Small intestine (tissue), 7 donors: ENCODE measurements at regions not wholly inside any gene's neighbourhood (a gene's known extent, or its start where the extent isn't known, plus 50 kb on each side); places are given as distances from the start of the nearest gene placed in this dataset.
"Not testable (repeated sequence)": the region's sequence is repeated elsewhere in the genome, so short reads cannot be mapped to it uniquely, and the experiment has no call there.

Experiments
- DNase-seq, 2 donors: peaks; one replicate each; pipeline versions ENCODE4 v3.0.0 to v3.0.0-alpha.2; 2013
- FAIRE-seq: peaks from 2 replicates; lab custom pipeline; 2012; peaks lifted over from hg19 to GRCh38; lab: Jason Lieb, UNC
- H3K27ac ChIP-seq, 3 donors: one replicate each; pipeline ENCODE4 v1.5.1; 2013; ENCODE audit warnings: low read length in 2 of 3, mild to moderate bottlenecking in 2 of 3, control low read depth in 1 of 3, inconsistent platforms in 1 of 3, low read depth in 1 of 3, moderate library complexity in 1 of 3
- H3K27me3 ChIP-seq, 3 donors: one replicate each; pipeline ENCODE4 v1.6.1; 2013; ENCODE audit warnings: low read length in 3 of 3, inconsistent platforms in 1 of 3; ENCODE audit not compliant: control insufficient read depth in 3 of 3, insufficient read depth in 3 of 3
- H3K36me3 ChIP-seq, 3 donors: one replicate each; pipeline ENCODE4 v1.6.1; 2013; ENCODE audit warnings: low read length in 3 of 3, inconsistent platforms in 1 of 3, low read depth in 1 of 3, mild to moderate bottlenecking in 1 of 3, moderate library complexity in 1 of 3; ENCODE audit not compliant: control insufficient read depth in 3 of 3, insufficient read depth in 2 of 3
- H3K4me1 ChIP-seq, 3 donors: one replicate each; pipeline ENCODE4 v1.6.1; 2013; ENCODE audit warnings: low read length in 2 of 3, inconsistent platforms in 1 of 3, low read depth in 1 of 3, mild to moderate bottlenecking in 1 of 3, moderate library complexity in 1 of 3; ENCODE audit not compliant: control insufficient read depth in 3 of 3, insufficient read depth in 2 of 3
- H3K4me3 ChIP-seq, 3 donors: one replicate each; pipeline ENCODE4 v1.5.1; 2013; ENCODE audit warnings: low read length in 3 of 3, control low read depth in 1 of 3, inconsistent platforms in 1 of 3, low read depth in 1 of 3, mild to moderate bottlenecking in 1 of 3, moderate library complexity in 1 of 3
- H3K9me3 ChIP-seq, 2 donors: one replicate each; pipeline ENCODE4 v1.6.1; 2013; ENCODE audit warnings: low read depth in 1 of 2, low read length in 1 of 2; ENCODE audit not compliant: control insufficient read depth in 2 of 2, insufficient read depth in 1 of 2
- WGBS, 3 donors: extraction: QIAGEN DNeasy Blood & Tissue Kit; methylation state at CpG; one replicate each; pipeline ENCODE4 v1.1.7; 2013; 5-methylcytosine and 5-hydroxymethylcytosine counted together
- donor health status: healthy with polysubstance abuse.
- donor health status: control.
- donor health status: control.
- donor health status: Bipolar disorder and iron deficiency.
- donor health status: healthy.

DNA sequence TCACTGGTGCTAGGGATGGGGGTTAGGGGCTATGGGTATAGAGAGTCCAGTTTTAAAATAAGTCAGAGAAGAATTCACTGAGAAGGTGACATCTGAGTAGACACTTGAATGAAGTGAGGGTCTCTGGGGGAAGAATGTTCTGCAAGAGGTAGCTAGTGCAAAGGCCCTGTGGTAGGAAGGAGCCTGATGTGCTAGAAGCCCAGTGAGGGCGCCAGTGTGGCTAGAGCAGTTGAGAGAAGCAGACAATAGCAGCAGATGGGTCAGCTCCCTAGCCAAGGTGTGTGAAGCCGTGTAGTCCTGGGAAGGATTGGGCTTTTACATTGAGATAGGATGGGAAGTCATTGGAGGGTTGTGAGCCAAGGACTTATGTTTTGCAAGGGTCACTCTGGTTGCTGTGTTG lies 105.8 kb upstream of the PELI1 start:
- Histone ChIP-seq H3K27ac (no peak overlapping the region), H3K27me3 (no peaks in the 10 kb centered on the region), H3K36me3 (no peaks in the 10 kb centered on the region), H3K9me3 (no peaks in the 10 kb centered on the region), H3K4me1 (no peaks in the 10 kb centered on the region), H3K4me3 (no peak overlapping the region)
- DNase-seq (no peak), FAIRE-seq (no peak)
- 90 to 91% (median 91%) methylated on average over 2 of the region's 2 CpGs for WGBS, 3 donors

- H3K4me3 ChIP-seq, result no peak overlapping the region
- no peak overlapping the region for H3K27ac ChIP-seq
- DNase-seq (no peak), FAIRE-seq (no peak)
- 92 to 97% (median 96%) methylated on average over 7 of the region's 7 CpGs for WGBS, 3 donors
- no peaks in the 10 kb centered on the region for H3K4me1 ChIP-seq
- H3K9me3 ChIP-seq, result no peaks in the 10 kb centered on the region
- no peaks in the 10 kb centered on the region for H3K36me3 ChIP-seq
- no peaks in the 10 kb centered on the region for H3K27me3 ChIP-seq
These were observed 106.7 kb upstream of the PELI1 start for GRCh38 chr2:64250751-64251423.

- Histone ChIP-seq H3K4me3 (no peak overlapping the region), H3K9me3 (no peaks in the 10 kb centered on the region), H3K4me1 (no peaks in the 10 kb centered on the region), H3K27ac (no peak overlapping the region), H3K36me3 (no peaks in the 10 kb centered on the region), H3K27me3 (no peaks in the 10 kb centered on the region)
- FAIRE-seq (no peak), DNase-seq (no peak)
- 79% methylated on average over 5 of the region's 5 CpGs for WGBS, 3 donors
These were observed 107.5 kb upstream of the PELI1 start for GRCh38 chr2:64251497-64252250.

DNA sequence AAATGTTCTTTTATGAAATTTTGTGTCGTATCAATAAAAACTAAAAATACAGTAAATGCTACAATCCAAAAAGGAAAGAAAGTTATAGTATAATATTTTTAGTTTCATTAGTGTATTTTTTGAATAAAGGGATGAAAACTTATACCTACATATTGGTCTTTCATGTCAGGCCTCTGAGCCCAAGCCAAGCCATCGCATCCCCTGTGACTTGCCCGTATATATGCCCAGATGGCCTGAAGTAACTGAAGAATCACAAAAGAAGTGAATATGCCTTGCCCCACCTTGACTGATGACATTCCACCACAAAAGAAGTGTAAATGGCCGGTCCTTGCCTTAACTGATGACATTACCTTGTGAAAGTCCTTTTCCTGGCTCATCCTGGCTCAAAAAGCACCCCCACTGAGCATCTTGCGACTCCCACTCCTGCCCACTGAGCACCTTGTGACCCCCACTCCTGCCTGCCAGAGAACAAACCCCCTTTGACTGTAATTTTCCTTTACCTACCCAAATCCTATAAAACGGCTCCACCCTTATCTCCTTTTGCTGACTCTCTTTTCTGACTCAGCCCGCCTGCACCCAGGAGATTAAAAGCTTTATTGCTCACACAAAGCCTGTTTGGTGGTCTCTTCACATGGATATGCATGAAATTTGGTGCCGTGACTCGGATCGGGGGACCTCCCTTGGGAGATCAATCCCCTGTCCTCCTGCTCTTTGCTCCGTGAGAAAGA lies 108.2 kb upstream of the PELI1 start:
- H3K27ac ChIP-seq, H3K4me1 ChIP-seq, H3K27me3 ChIP-seq, DNase-seq, H3K4me3 ChIP-seq, FAIRE-seq, H3K36me3 ChIP-seq, H3K9me3 ChIP-seq: not testable (repeated sequence)
- WGBS, 3 donors, result 86 to 88% (median 87%) methylated on average over 9 of the region's 11 CpGs

- H3K4me3 ChIP-seq, H3K27me3 ChIP-seq, H3K36me3 ChIP-seq, DNase-seq, H3K9me3 ChIP-seq, FAIRE-seq, H3K4me1 ChIP-seq, H3K27ac ChIP-seq: not testable (repeated sequence)
- WGBS, 3 donors, result 17 to 69% (median 36%) methylated on average over 7 to 8 of the region's 9 CpGs
These were observed 109.2 kb upstream of the PELI1 start for GRCh38 chr2:64253421-64253820.

GRCh38 chr2:64258566-64258965 lies 114.3 kb upstream of the PELI1 start:
- Histone ChIP-seq H3K27me3 (no peaks in the 10 kb centered on the region), H3K36me3 (no peaks in the 10 kb centered on the region), H3K27ac (no peak overlapping the region), H3K9me3 (no peaks in the 10 kb centered on the region), H3K4me3 (no peak overlapping the region), H3K4me1 (peaks cover 0 to 4% (median 0%) of the 10 kb centered on the region in 3 donors)
- FAIRE-seq, result no peak
- 96 to 98% (median 97%) methylated on average over 5 of the region's 5 CpGs for WGBS, 3 donors
- DNase-seq, result no peak

DNA sequence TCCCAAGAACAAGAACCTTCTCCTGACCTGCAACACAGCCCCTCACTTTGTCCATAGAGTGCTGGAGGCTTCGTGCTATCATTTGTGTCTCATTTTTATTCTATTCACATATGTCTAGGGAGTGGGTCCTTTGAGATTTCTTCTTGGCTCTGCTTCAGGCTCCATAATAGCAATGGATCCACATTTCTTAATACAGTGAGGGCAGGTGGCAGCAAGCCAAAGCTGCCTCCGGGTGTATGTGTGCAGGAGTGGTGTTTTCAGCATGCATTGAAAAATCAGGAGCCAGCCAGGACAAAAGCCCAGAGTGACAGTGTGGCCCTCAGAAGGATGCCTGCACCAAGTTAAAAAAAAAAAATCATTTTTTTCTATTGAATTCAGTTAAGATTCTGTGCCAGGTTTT lies 115.1 kb upstream of the PELI1 start:
- Histone ChIP-seq H3K9me3 (no peaks in the 10 kb centered on the region), H3K27ac (no peak overlapping the region), H3K4me3 (no peak overlapping the region), H3K27me3 (no peaks in the 10 kb centered on the region), H3K4me1 (peaks cover 0 to 4% (median 0%) of the 10 kb centered on the region in 3 donors), H3K36me3 (no peaks in the 10 kb centered on the region)
- FAIRE-seq, result no peak
- no peak for DNase-seq
- 44 to 58% (median 52%) methylated on average over 2 of the region's 2 CpGs for WGBS, 3 donors

DNA sequence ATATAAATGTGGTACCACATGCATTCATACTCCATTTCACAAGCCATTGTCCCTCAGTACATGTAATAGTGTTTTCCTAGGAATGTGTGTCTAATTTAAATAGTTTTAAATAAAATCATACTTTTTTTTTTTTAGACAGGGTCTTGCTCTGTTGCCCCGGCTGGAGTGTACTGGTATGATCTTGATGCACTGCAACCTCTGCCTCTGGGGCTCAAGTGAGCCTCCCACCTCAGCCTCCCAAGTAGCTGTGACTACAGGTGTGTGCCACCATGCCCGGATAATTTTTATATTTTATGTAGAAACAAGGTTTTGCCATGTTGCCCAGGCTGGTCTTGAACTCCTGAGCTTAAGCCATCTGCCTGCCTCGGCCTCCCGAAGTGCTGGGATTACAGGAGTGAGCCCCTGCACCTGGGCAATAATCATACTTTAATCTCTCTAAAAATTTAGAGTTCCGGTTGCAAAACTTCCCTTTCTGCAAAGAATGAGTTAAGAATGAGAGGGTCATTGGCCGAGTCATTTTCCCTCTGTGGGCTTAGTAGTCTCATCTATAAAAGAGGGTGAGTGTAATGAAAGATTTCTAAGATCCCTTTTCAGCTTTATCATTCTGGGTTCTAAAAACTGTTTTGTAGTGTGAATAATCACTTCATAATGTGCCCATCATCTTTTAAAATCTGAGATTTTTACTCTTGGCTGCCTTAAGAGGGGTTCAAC lies 116.0 kb upstream of the PELI1 start:
- H3K27ac ChIP-seq, result peak overlapping the region in 1 of 3 donors; percentile 50
- no peaks in the 10 kb centered on the region for H3K27me3 ChIP-seq
- no peak for DNase-seq
- no peak for FAIRE-seq
- no peaks in the 10 kb centered on the region for H3K36me3 ChIP-seq
- peaks cover 0 to 4% (median 0%) of the 10 kb centered on the region in 3 donors for H3K4me1 ChIP-seq
- no peaks in the 10 kb centered on the region for H3K9me3 ChIP-seq
- no peak overlapping the region for H3K4me3 ChIP-seq
- WGBS, 3 donors, result 91 to 95% (median 94%) methylated on average over 6 of the region's 6 CpGs
